HG03196 (cell line): ENCODE measurements at regions not wholly inside any gene's neighbourhood (a gene's known extent, or its start where the extent isn't known, plus 50 kb on each side); places are given as distances from the start of the nearest gene placed in this dataset.

Experiments used
- ATAC-seq: cut with Tn5 transposase; IDR thresholded peaks from one replicate; pipeline ENCODE4 v1.9.1; 2021; ENCODE audit not compliant: unreplicated experiment

DNA sequence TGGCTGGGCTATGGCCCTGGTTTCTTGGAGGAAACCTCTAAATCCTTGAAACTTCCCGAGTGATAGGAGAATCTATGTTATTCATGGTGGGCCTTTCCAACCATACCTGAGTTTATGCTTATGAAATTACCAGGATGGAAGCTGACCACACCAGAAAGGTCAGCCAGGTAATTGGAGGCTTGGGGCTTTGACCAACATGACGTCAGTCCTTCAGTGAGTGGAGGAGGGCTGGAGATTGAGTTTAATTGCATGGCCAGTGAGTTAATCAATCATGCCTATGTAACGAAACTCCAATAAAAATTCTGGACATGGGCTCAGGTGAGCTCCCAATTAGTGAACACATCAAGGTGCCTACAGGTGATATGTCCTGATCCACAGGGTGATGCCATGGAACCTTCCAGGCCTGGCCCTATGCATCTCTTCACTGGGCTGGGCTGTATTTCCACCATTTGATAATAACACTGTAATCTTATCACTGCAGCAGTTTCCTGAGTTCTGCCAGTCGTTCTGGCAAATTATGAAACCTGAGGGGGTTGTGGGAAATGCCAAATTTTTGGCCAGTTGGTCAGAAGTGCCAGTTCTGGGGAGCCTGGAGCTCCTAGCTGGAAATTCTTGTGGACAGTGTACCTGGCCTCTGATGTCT is 106.5 kb downstream of the CDH26 start:
- ATAC-seq: no peak

GRCh38 chr20:60065741-60066437 is 107.7 kb downstream of the CDH26 start:
- ATAC-seq: no peak

GRCh38 chr20:60066438-60066823 is 108.2 kb downstream of the CDH26 start:
- ATAC-seq: no peak

GRCh38 chr20:60068509-60068908 is 110.3 kb downstream of the CDH26 start:
- ATAC-seq: no peak

- ATAC-seq: no peak
These were observed 111.4 kb downstream of the CDH26 start for GRCh38 chr20:60069656-60070055.

DNA sequence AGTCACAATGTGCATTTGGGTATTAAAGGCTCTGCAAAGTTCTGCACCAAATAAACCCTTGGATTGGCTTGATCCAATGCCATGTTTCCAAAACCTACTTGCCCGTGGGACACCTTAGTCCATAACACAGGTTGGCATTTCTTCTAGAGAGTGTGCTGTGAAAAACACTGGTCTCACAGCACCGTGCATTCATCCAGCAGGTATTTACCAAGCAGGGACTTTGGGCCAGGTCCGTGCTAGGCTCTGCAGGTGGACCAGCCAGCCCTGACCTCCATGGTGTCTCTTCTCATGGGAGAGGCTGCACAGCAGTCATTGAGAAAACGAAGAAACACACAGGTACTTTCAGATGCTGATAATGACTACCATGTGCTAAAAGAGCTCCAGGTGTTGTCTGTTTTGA is 112.6 kb downstream of the CDH26 start:
- no peak for ATAC-seq

GRCh38 chr20:60071965-60072364 is 113.7 kb downstream of the CDH26 start:
- ATAC-seq: no peak

DNA sequence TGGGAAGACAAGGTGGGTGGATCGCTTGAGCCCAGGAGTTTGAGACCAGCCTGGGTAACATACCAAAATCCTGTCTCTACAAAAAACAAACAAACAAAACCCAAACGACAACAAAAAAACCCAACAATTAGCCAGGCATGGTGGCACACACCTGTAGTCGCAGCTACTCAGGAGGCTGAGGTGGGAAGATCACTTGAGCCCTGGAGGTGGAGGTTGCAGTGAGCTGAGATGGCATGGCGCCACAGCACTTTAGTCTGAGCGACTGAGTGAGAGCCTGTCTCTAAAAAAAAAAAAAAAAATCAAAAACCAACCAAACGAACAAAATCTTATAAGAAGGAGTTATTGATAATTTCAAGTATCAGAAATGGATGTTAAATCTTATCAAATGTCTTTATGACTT is 114.9 kb downstream of the CDH26 start:
- no peak for ATAC-seq

- no peak for ATAC-seq
These were observed 115.3 kb downstream of the CDH26 start for GRCh38 chr20:60073504-60073903.

DNA sequence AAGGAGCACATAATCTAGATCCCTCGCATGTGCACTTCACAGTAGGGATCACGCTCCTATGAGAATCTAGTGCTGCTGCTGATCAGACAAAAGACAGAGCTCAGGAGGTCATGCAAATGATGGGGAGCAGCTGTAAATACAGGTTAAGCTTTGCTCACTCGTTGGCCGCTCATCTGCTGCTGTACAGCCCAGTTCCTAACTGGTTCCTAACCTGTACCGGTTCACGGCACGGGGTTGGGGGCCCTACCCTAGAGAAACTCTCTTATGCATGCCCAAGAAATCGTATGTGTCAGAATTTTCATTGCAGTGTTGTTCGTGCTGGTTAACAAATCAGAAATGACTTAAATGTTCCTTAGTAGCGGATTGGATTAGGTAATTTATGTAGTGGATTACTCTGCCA is 116.1 kb downstream of the CDH26 start:
- no peak for ATAC-seq

DNA sequence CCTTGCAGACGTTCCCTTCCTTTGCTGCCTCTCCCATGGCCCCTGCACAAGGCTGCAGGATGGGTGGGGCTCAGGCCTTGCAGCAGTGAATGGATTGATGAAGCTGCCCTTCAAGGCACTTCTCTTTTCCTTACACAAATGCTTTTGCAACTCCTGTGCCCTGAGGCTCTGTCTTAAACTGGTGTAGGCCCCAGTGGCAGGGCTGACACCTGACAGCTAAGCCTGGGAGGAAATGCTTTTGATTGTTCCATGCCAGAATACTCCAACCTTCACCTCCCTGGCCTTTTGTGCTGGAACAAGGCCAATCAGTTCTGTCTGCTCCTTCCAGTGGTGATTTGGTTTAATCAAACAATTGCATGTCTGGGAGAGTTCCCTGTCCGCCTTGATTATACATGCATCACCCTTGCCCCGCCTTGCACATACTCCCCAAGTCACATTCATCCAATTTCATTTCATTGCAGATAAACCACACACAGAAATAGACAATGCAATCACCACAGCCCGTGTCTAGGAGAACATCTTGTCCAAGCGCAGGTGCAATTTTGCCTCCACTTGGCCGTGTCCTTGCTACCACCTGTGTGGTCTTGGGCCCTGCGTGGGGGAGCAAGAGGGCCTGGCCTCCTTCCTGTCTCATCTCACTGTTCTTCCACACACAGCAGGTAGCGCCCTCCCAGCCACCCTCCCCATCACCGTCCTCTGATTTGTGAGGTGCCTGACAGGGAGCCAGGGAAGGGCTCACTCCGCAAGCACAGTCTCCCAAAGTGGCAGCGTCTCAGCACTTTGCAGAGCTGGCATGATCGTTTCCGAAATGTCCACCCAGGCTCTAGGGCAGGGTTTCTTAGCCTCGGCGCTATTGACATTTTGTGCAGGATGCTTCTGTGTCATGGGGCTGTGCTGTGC is 120.4 kb downstream of the CDH26 start:
- no peak for ATAC-seq

GRCh38 chr20:60080401-60080800 is 122.2 kb downstream of the CDH26 start:
- ATAC-seq: no peak

- no peak for ATAC-seq
These were observed 127.4 kb downstream of the CDH26 start for GRCh38 chr20:60085551-60086132.

GRCh38 chr20:60086821-60087562 is 128.8 kb downstream of the CDH26 start:
- no peak for ATAC-seq

GRCh38 chr20:60087563-60088105 is 129.4 kb downstream of the CDH26 start:
- no peak for ATAC-seq

- no peak for ATAC-seq
These were observed 130.0 kb downstream of the CDH26 start for GRCh38 chr20:60088236-60088635.

- ATAC-seq: no peak
These were observed 132.4 kb downstream of the CDH26 start for GRCh38 chr20:60090631-60091030.

DNA sequence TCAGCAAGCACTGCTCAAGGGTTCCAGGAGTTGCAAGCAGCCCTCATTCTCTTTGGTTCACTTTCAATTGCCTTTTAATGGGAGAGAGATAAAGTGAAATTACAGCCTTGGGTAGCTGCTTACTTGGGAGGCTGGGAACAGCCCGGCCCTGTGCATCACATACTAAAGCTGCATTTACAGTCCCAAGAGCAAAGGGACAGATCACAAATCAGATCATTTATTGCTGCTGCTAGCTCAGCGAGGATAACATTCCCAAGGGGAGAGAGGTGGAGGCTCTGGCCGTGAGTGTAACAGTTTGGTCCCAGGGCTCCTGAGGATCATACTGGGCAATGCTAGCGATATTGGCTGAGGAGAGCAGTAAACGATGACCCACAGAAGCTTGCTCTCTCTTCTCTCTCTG is 133.1 kb downstream of the CDH26 start:
- ATAC-seq: no peak

- no peak for ATAC-seq
These were observed 133.6 kb downstream of the CDH26 start for GRCh38 chr20:60091861-60092260.

- ATAC-seq: no peak
These were observed 134.5 kb downstream of the CDH26 start for GRCh38 chr20:60092729-60093128.

DNA sequence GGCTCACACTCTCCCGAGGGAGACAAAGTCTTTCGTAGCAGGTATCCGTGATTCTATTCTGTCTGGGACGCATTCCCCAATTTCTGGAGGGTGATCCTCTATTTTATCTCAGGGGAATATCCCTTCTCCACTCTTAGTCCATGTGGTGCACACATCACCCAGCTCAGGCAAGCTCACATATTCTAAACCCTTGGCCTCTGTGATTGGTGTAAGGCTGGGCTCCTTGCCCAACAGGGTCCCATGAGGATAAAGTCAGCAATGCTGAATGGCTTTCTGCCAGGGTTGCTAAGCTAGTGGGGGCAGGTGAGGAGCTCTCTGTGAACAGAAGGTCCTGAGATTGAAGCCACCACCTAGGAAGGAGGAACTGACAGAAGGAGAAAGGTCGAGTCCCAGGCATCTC is 137.2 kb downstream of the CDH26 start:
- ATAC-seq: no peak
